ENCODE measurements at regions not wholly inside any gene's neighbourhood (a gene's known extent, or its start where the extent isn't known, plus 50 kb on each side); places are given as distances from the start of the nearest gene placed in this dataset.

DNA sequence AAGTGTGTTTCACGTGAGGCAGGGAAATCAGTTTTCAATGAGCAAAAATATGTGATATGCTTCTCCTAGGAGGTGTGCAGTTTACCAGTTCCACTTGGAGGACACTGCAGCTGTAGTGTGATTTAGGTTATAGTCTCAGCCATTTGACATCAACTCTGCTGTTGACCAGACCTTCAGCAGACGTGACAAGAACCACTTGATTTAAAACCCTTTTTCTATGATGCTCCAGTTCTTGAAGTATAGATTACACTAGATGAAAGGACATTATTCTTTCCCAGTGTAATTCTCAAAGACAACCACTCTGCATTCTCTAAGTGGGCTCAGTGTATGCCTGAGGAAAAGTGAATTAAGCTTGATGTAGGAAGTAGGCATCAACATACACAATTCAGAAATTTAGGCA is 480.8 kb downstream of the TBC1D32 start:
- no peak for TF ChIP-seq CTCF (IDR thresholded peaks at IDR 0.05; ENCODE audit: insufficient read depth, low read length)
- no peak for TF ChIP-seq GABPA (IDR thresholded peaks at IDR 0.05; ENCODE audit: low read depth)
- no peak for TF ChIP-seq POLR2AphosphoS5 (IDR thresholded peaks at IDR 0.05; ENCODE audit: low read depth)

All from HL-60 (cell line).